K562 (cell line): ENCODE measurements at regions not wholly inside any gene's neighbourhood (a gene's known extent, or its start where the extent isn't known, plus 50 kb on each side); places are given as distances from the start of the nearest gene placed in this dataset.

ENCODE experiments used
- CEBPG ChIP-seq, 3 experiments: fragments of 200-800 bp in 1 of 3; sonication (Bioruptor generic) in 1 of 3; sonication (generic) in 1 of 3; formaldehyde crosslinking in 1 of 3; IDR thresholded peaks in 2 of 3; conservative IDR thresholded peaks in 1 of 3; 2 replicates each; pipeline versions ENCODE4 v1.6.1 to v1.8.0; 2016 to 2022; ENCODE audit warnings: missing compliant biosample characterization in 2 of 3, missing genetic modification characterization in 2 of 3, mild to moderate bottlenecking in 1 of 3, missing genetic modification reagents in 1 of 3
- ILK ChIP-seq: fragments of 450-650 bp; IDR thresholded peaks from 2 replicates; pipeline ENCODE4 v1.6.1; 2016; ENCODE audit warnings: missing genetic modification characterization, low read depth, mild to moderate bottlenecking, missing compliant biosample characterization, moderate library complexity, borderline replicate concordance
- MTA2 ChIP-seq: fragments of 450-650 bp; IDR thresholded peaks from 2 replicates; pipeline ENCODE4 v1.6.1; 2016; ENCODE audit warnings: low read depth
- MYNN ChIP-seq, 2 experiments: sonication (generic); formaldehyde crosslinking in 1 of 2; IDR thresholded peaks; 2 replicates each; pipeline versions ENCODE4 v1.5.0 to v1.6.1; 2016 to 2020; ENCODE audit warnings: antibody characterized with exemption in 1 of 2, missing genetic modification reagents in 1 of 2
- XRCC4 ChIP-seq: IDR thresholded peaks from one replicate; pipeline ENCODE4 v1.6.1; 2011; ENCODE audit not compliant: insufficient read depth, insufficient read length; ENCODE audit errors: extremely low read depth
- TF ChIP-seq, protein P1 (sequence below), 2 experiments: fragments of 250-450 bp in 1 of 2; fragments of 450-650 bp in 1 of 2; sonication (Bioruptor Pico) in 1 of 2; IDR thresholded peaks; 2 replicates each; pipeline versions ENCODE4 v1.6.1 to v1.8.0; 2016 to 2021; ENCODE audit warnings: mild to moderate bottlenecking in 2 of 2, moderate library complexity in 2 of 2, missing compliant biosample characterization in 1 of 2, missing genetic modification characterization in 1 of 2
- TF ChIP-seq, protein P2 (sequence below): IDR thresholded peaks from 2 replicates; pipeline ENCODE4 v1.6.1; 2011; ENCODE audit warnings: borderline replicate concordance, low read depth, mild to moderate bottlenecking, moderate library complexity, low read length; ENCODE audit not compliant: insufficient read depth, poor library complexity, severe bottlenecking

DNA sequence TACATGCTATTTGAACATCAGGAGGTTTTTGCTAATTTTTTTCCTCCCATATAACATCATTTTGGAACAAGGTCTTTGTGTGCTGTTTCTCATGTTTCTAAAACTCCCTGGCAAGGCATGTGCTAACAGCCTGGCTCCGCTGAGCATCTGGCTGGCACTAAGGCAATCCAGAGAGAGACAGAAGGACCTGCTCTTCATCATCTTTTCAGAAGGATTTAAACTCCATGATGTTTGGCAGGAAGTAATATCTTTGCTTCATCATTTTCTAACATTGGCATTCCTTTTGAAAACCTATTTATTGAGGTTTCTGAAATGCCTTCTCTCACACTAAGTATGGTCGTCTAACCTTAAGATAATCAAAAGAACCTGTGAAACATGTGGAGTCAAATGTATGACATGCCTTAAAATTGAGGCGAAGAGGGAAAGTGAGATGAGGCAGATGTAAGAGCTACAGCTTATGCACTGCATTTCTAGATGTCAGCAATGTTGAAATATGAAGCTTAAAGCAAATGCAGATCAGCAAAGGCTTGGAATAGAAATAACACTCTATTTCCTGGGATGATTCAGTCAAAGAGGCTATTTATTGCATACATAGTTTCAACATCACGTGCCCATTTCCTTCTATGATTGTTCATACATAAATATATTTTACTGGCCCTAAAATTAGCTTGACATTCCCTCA is 592.0 kb downstream of the ZNF385D start (continued):
- TF ChIP-seq, protein P1, sequence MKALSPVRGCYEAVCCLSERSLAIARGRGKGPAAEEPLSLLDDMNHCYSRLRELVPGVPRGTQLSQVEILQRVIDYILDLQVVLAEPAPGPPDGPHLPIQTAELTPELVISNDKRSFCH (CRISPR knock-in tag; IDR thresholded peaks at IDR 0.05) = no peak
- TF ChIP-seq, protein P1 (tag; IDR thresholded peaks at IDR 0.05) = no peak
- TF ChIP-seq, protein P2, sequence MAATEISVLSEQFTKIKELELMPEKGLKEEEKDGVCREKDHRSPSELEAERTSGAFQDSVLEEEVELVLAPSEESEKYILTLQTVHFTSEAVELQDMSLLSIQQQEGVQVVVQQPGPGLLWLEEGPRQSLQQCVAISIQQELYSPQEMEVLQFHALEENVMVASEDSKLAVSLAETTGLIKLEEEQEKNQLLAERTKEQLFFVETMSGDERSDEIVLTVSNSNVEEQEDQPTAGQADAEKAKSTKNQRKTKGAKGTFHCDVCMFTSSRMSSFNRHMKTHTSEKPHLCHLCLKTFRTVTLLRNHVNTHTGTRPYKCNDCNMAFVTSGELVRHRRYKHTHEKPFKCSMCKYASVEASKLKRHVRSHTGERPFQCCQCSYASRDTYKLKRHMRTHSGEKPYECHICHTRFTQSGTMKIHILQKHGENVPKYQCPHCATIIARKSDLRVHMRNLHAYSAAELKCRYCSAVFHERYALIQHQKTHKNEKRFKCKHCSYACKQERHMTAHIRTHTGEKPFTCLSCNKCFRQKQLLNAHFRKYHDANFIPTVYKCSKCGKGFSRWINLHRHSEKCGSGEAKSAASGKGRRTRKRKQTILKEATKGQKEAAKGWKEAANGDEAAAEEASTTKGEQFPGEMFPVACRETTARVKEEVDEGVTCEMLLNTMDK = no peak
- no peak for TF ChIP-seq CEBPG (CRISPR knock-in tag; IDR thresholded peaks at IDR 0.05)
- TF ChIP-seq CEBPG (tag; conservative IDR thresholded peaks at IDR 0.05 in 1 of 2, IDR thresholded peaks at IDR 0.05 in 1 of 2) = no peak
- no peak for TF ChIP-seq MTA2
- no peak for TF ChIP-seq ILK
- TF ChIP-seq XRCC4 = no peak
- no peak for TF ChIP-seq MYNN (IDR thresholded peaks at IDR 0.05)
- no peak for TF ChIP-seq MYNN (CRISPR knock-in tag; IDR thresholded peaks at IDR 0.05)
